Lower lobe of right lung (tissue), 2 donors: ENCODE measurements at regions not wholly inside any gene's neighbourhood (a gene's known extent, or its start where the extent isn't known, plus 50 kb on each side); places are given as distances from the start of the nearest gene placed in this dataset.

ENCODE experiments used
- ATAC-seq, 2 donors: fragments of 200-7000 bp; cut with Tn5 transposase; one replicate each; pipeline ENCODE4 v1.9.1; 2020 to 2022; ENCODE audit warnings: mild to moderate bottlenecking in 2 of 2, moderate library complexity in 2 of 2
- DNase-seq: peaks from one replicate; pipeline ENCODE4 v3.0.0-alpha.2; 2020
- H3K27ac ChIP-seq: fragments of 200-600 bp; one replicate; pipeline ENCODE4 v1.8.0; 2022
- H3K27me3 ChIP-seq: fragments of 200-600 bp; one replicate; pipeline ENCODE4 v1.8.0; 2022; ENCODE audit warnings: low read depth
- H3K36me3 ChIP-seq: fragments of 200-600 bp; one replicate; pipeline ENCODE4 v1.8.0; 2022; ENCODE audit warnings: mild to moderate bottlenecking
- H3K4me1 ChIP-seq: fragments of 200-600 bp; one replicate; pipeline ENCODE4 v1.8.0; 2022
- H3K4me3 ChIP-seq: fragments of 200-600 bp; one replicate; pipeline ENCODE4 v1.8.0; 2022; ENCODE audit warnings: mild to moderate bottlenecking
- H3K9me3 ChIP-seq: fragments of 200-600 bp; one replicate; pipeline ENCODE4 v1.8.0; 2022
- CTCF ChIP-seq: fragments of 200-600 bp; IDR thresholded peaks from one replicate; pipeline ENCODE4 v1.8.0; 2022; ENCODE audit warnings: antibody characterized with exemption, mild to moderate bottlenecking
- intact Hi-C: fragments of 100-400 bp; cut with DNase I; formaldehyde crosslinking; loops from one replicate; pipeline ENCODE4 v1.11.0; 2022
- donor health status: DM: no; HTN: yes; CAD: no; lungs with severe emphysema.

- Histone ChIP-seq H3K27me3 (peaks cover 14% of the 10 kb centered on the region), H3K4me1 (no peaks in the 10 kb centered on the region), H3K9me3 (no peaks in the 10 kb centered on the region), H3K36me3 (no peaks in the 10 kb centered on the region), H3K4me3 (no peak overlapping the region), H3K27ac (no peak overlapping the region)
- TF ChIP-seq CTCF, result no peak
- ATAC-seq (no peak), DNase-seq (no peak)
- intact Hi-C loops, result no loop called here
Observed at GRCh38 chr15:60152386-60152785, 148.3 kb downstream of the FOXB1 start.

GRCh38 chr15:60154764-60155325 lies 150.7 kb downstream of the FOXB1 start:
- intact Hi-C loops, result no loop called here
- H3K27me3 ChIP-seq, result peaks cover 14% of the 10 kb centered on the region
- no peak for DNase-seq
- no peak for TF ChIP-seq CTCF
- no peaks in the 10 kb centered on the region for H3K36me3 ChIP-seq
- H3K4me1 ChIP-seq, result no peaks in the 10 kb centered on the region
- no peak overlapping the region for H3K27ac ChIP-seq
- no peak overlapping the region for H3K4me3 ChIP-seq
- no peak for ATAC-seq
- no peaks in the 10 kb centered on the region for H3K9me3 ChIP-seq

- DNase-seq, result no peak
- Histone ChIP-seq H3K9me3 (no peaks in the 10 kb centered on the region), H3K36me3 (no peaks in the 10 kb centered on the region), H3K4me1 (no peaks in the 10 kb centered on the region), H3K27ac (no peak overlapping the region), H3K4me3 (no peak overlapping the region), H3K27me3 (peaks cover 12% of the 10 kb centered on the region)
- no peak for TF ChIP-seq CTCF
- intact Hi-C loops, result no loop called here
- no peak for ATAC-seq
Observed at GRCh38 chr15:60155661-60156060, 151.6 kb downstream of the FOXB1 start.

- H3K9me3 ChIP-seq, result no peaks in the 10 kb centered on the region
- intact Hi-C loops, result no loop called here
- DNase-seq (no peak), ATAC-seq (no peak)
- no peaks in the 10 kb centered on the region for H3K36me3 ChIP-seq
- no peak overlapping the region for H3K4me3 ChIP-seq
- H3K4me1 ChIP-seq, result no peaks in the 10 kb centered on the region
- H3K27ac ChIP-seq, result no peak overlapping the region
- H3K27me3 ChIP-seq, result no peaks in the 10 kb centered on the region
- TF ChIP-seq CTCF, result no peak
Observed at GRCh38 chr15:60160909-60161308, 156.8 kb downstream of the FOXB1 start.

- intact Hi-C loops, result no loop called here
- ATAC-seq (no peak), DNase-seq (no peak)
- H3K4me1 ChIP-seq, result no peaks in the 10 kb centered on the region
- H3K27ac ChIP-seq, result no peak overlapping the region
- H3K9me3 ChIP-seq, result no peaks in the 10 kb centered on the region
- no peak for TF ChIP-seq CTCF
- H3K4me3 ChIP-seq, result no peak overlapping the region
- H3K36me3 ChIP-seq, result no peaks in the 10 kb centered on the region
- H3K27me3 ChIP-seq, result no peaks in the 10 kb centered on the region
Observed at GRCh38 chr15:60161704-60162103, 157.6 kb downstream of the FOXB1 start.
